Ammon's horn (tissue), 1 donor: ENCODE measurements at regions not wholly inside any gene's neighbourhood (a gene's known extent, or its start where the extent isn't known, plus 50 kb on each side); places are given as distances from the start of the nearest gene placed in this dataset.

Source experiments
- DNase-seq: peaks from one replicate; pipeline ENCODE4 v3.0.0-alpha.2; 2016; ENCODE audit warnings: low spot score

DNA sequence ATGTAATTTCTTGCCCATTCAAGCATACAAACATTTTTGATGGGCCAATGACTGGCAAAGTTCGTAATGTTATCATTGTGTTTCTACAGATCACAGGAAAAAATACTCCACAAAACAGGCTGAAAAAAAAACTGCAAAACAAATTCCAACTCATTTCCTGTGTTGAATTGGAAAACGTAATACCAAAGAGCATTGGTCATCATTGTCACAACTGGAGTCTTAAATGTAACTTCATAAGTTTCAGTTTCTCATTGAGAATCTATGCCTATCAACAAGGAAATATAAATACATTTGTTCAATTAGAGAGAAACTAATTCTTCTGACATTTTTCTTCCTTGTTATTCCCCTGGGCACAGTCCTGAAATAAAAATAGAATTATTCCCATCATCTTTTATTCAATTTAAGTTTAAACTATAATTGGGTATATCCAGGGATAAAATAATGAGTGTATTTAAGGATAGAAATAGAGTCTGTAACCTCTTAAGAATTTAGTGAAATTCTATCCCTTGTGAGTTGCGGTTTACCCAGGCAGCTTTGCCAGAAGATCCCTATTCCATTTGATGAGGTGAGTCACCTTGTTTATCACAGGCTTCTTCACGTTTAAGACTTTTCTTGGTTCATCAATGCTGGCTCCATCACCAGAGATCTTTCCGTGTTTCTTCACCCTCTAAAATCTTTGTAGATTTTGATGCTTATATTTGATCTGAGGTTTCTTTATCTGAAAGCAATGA is 112.7 kb upstream of the ITGA1 start:
- DNase-seq, result no peak

DNA sequence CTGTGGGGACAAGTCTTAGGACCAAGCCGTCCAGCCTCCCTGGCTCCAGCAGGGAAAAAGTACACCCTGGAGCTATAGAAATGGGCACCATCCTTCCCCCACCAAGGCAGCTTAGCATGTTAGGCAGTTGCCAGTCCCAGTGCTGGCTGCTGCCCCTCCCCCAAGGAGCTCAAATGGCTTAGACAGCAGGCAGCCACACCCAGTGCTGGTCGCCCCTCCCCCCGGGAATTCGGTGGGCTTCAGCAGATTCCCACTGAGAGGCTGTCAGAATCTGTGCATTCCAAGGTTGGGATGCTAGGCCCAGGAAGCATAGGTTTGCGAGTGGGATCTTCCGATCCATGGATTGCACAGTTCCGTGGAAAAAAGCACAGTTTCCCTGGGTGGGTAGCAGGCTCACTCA is 105.2 kb upstream of the ITGA1 start:
- DNase-seq, result no peak

DNA sequence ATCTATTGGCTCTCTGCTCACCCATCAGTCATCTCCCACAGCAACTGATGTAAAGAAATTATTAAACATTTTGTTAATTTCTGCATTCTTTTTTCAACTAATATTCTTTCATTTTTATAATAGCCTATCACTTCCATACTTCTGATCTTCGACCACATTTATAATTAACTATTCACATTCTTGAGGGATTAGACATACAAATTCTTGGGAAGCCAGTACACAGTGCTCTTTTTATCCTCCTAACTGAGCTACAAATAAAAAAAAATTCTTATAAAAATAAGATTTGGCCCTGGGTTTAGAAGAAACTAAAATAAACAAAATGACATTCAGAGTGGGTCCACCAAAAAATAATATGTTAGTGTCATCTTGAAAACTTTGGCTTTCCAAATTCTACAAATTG is 103.7 kb upstream of the ITGA1 start:
- no peak for DNase-seq

DNA sequence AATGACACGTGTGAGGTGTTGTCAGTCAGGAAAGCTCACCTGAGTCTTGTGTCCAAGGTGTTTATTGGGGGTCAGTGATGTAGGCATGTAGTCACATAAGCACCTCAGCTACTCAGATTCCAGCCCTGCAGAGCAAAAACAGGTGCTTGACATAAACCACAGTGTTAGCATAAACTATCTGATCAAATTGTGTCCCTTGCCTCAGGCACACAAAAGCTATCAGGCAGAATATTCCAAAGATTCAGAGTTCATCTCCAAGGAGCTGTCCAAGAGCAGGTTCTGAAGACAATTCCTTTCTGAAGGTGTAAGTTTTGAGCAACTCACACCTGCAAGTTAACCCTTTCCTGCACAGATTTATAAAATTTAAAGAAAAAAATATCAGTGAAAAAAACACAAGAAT is 102.2 kb upstream of the ITGA1 start:
- DNase-seq, result no peak

DNA sequence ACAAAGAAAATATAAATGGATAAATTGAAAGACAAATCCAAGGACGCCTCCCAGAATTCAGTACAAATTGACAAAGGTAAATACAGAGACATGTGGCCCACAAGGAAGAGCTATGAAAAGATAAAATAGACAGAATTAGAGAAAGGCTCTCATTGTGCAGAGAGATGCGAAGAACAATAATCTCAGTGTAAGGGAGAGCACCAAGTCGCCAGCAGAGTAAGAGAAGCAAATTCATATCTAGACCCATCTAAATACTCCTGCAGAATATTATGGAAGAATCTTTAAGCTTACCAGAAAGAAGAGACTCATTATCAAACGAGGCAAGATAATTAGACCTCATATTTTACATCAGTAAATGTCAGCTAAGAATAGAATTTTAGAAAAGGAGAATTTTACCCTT is 101.7 kb upstream of the ITGA1 start:
- DNase-seq, result no peak

DNA sequence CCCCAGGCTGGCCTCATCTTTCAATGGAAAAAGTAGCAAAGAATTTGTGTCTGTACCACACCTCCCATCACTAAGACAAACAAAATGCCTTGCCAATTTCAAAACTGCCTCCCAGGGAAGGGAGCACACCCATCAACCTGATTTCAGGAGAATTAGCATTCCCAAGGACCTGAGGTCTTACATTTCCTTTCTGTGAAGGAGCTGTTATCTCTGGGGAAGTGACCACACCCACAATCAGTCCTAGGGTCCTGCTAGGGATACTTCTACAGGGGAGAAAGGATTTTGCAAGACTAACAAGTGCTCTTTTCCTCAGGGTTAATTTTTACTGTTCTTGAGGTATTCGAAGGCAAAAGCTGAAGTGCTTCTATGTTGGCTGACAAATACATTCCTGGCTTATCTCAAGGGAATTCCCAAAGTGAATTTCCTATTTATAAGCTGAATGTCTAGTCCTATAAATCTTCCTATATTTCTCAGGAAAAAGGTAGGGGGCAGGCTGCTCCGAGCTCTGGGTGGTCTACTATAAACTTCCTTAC is 97.4 kb upstream of the ITGA1 start:
- no peak for DNase-seq

DNA sequence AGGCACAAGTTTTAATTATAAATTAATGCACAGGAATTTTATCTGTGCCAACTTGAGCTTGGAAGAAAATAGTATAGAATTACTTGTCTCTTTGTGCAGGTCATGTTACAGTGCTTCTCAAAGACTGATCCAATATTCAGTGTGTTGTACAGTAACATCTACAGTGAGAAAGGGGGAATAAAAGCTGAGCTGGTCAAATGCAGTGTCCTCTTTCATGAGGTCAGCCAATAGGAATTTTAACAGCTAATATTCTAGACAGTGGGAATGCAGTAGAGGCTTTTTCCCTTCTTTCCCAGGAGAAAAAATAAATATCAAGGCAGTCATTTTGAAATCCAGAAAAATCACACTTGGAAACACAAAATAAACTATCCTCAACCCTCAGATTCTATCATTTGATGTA is 95.7 kb upstream of the ITGA1 start:
- DNase-seq, result no peak

DNA sequence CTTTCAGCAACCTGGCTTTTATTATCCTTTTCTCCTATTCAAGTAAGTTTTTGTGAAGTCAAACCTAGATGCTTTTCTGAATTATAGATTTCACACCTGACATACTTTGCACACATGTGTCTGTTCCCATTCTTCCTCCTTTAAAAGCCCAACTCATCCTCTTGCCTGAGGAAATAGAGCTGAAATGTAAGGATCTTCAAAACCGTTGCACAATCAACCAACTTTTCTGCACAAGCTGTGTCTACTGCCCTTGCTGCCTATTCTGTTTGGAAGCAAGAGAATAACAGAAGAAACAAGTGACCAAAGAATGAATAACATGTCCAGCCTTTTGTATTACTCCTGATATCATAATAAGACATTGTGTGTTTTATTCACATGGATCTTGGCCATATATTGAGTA is 95.1 kb upstream of the ITGA1 start:
- DNase-seq, result no peak

DNA sequence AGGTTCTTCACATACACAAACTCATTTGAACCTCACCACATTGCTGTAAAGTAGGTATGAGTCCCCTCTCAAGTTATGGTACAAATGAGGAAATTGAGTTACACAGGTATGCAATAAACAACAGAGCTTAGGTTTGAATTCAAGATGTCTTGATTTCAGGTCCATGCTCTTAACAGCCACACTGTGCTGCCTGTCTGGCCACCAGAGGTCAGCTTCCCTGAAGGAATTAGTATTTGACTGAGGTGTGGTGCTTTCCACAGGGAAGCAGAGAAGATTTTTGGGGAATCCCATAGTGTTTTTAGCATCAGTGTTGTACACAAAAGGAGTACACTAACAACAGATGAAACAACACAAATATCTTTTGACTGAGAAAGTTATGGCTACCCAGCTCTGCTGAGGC is 94.4 kb upstream of the ITGA1 start:
- peak; percentile 16 for DNase-seq

DNA sequence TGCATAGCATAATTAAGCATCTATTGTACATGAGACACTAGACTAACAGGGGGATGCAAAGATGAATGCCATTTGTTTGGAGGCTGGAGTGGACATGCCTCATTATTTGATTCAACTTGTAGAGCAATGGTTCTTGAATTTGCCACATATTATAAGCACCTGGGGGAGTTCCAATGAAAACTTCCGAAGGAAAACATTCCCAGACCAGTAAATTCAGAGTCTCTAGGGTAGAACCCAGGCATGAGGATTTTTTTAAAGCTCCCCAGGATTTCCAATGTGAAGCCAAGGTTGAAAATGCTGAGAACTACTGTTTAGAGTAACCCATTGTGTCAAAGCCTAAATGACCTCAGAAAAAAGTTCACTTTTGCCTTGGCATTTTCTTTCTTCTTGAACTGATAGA is 93.9 kb upstream of the ITGA1 start:
- DNase-seq, result no peak

DNA sequence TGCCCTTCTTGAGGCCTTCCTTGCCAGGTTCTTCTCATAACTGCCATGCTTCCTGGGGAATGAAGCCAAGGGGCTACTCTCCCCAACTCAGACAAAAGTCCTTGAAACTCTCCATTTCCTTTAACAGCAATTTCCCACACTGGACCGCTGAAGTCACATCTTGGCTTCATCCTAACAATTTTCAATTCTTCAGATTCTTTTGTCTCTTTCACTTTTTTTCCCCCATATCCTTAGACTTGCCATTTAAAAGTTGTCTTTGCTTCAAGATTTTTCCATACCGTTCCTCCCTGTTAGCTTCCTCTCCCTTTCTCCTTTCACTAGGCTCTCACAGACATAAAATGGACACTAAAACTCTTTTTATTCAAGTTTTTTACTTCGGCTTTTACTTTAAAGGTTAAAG is 93.1 kb upstream of the ITGA1 start:
- DNase-seq, result no peak

DNA sequence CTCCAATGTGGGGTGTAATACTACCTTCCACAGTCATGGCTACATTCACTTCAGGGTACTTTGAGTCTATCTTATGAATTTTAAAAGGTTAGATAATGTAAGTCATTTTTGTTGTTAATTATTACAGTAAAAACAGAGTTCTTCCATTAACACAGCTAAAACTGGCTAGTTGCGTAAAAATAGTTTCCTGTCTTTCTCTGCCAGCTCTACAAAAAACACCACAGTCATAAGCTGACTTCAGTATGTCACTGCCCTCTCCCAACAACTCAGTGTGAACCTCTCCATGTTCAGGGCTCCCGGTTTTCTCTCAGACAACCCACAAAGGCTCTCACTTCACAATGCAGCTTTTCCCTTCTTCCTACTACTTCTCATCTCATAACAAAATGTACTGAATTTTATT is 84.8 kb upstream of the ITGA1 start:
- DNase-seq, result no peak

DNA sequence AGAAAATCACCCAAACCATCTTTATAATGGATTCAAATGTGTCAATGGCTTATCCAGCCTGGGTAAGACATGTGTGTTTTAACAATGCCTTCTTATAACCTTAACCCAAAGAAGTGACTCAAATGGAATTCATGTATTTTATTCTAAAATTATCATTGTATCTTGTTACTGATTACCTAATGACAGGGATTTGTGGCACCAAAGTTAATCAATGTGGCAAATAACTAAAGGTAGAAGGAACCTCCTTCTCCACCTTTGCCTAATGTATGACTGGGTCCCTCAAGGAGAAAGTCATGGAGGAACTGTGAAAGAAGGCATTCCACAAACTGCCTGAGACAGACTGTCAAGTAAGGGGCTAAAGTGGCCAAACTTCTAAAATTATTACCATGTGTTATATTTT is 84.4 kb upstream of the ITGA1 start:
- DNase-seq, result no peak

DNA sequence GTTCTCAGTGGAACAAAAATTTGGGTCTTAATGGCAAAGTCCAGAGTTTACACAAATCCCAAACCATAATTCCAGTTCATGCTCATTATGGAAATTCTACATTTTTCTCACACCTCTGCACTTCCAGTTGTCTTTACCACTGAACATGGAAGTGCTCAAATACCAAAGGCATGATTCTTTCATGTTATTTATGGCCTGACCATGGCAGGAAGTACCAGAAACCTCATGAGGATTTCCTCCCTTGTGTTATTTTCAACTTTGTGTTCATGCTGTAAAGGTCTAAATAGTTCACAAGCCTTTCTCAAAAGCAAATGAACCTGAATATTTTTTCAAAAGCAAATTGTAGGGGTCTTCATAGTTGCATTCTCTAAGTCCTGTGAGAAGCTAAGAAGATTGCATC is 82.0 kb upstream of the ITGA1 start:
- DNase-seq, result no peak

DNA sequence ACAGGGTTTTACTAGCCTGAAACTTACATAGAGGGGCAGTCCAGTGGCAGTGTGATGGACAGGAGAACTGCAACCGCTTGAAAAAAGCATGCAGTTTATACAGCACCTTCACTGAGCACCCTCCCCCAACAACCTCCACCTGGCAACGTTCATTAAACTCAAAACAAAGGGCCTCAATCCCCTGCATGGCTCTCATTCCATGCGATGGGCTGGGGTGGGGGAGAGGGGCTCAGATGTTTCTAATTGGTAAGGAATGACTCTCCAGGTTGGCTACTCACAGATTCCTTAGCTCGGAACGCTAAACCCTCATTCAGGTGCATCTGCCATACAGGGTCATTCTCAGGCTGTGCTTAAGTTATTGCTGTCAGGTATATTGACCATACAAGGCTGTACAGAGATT is 80.9 kb upstream of the ITGA1 start:
- DNase-seq, result no peak

DNA sequence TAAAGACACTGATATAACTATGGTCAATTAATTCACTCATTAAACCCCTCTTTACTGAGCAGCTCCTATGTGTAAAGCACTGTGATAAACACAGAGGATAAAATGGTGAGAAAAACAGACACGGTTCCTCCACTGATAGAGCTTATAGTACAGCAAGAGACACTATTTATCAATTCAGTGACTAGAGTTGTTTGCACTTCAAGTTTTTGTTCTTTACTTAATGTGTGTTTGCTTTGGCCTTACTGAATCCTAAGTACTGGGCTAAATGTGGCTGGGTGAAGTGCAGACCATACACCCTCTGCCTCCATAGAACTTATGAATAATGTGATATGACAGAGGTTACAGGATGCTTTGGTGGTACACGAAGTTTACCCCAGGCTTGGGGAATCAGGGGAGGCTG is 80.1 kb upstream of the ITGA1 start:
- DNase-seq, result no peak

DNA sequence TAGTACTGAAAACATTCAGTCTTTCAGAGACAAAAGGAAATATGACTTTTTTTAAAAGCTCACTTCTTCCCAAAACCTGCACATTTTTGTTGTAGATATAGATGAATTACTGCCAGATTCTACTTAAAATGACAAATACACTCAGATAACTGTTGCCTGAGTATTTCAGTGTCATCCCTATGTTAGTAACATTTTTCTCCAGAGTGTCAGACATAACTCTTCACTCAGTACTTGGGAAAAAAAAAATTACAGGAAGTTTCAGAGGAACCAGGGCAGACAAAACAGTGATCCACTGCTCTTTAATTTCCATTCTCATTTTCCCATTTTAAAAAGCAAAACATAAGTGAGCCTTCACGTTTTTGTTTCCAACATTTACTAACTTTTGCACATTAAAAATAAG is 79.3 kb upstream of the ITGA1 start:
- DNase-seq, result no peak

DNA sequence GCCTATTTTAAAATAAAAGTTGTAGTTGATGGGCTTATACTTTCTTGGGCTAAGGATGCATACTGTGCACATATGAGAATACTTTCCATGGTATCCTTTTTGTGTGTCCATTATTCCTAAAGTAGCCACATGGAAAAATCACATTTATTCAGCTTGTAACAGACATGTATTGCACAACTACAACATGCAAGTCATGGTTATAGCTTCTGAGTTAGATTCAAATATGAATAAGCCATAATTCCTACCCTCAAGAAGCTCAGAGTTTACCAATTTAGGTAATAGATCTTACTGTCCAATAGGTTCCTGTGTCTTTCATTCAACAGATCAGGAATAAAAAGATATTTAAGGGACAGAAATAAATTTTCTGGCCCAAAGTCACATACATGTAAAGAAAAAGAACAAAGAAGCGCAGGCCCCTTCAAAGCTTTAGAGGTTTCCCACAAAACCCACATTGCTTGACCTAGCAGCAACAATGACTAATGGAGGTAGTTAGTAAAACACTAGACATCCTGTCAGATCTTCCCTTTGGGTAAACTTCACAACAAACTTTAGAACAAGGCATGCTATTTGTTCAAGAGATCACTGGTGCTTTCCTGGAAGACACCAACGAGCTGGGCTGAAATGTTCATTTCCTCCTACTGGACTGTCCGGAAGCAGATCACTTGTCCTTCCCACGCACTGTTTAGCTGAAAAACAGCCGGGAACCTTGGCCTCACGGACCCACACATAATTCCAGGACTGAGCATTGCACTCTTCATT is 78.4 kb upstream of the ITGA1 start:
- DNase-seq, result no peak

DNA sequence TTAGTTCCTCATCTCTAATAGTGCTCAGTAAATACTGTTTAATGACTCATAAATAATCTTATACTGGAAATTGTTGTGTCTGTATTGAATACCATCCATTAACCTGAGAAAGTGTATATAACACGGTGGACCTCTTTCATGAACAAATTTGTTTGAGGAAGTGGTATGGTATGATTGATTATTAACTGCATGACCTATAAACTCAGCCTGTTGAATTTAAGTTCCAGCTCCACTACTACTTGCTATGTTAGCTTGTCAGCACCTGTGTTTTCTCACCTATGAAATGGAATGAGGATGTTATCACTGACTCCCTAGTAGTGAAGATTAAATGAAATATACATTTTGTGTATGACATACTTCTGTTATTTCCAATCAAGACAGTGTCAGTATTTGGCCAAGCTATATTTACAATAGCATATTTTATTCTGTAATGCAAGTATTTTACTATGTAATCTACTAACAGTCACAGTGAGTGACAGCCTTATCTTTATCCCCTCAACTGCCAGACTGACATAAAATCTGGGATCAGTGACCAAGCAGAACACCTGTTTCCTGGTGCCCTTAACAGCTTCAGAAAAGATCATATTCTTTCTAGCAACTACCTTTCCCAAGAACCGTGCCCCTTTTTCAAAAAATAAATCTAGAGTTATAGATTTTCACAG is 77.3 kb upstream of the ITGA1 start:
- no peak for DNase-seq

DNA sequence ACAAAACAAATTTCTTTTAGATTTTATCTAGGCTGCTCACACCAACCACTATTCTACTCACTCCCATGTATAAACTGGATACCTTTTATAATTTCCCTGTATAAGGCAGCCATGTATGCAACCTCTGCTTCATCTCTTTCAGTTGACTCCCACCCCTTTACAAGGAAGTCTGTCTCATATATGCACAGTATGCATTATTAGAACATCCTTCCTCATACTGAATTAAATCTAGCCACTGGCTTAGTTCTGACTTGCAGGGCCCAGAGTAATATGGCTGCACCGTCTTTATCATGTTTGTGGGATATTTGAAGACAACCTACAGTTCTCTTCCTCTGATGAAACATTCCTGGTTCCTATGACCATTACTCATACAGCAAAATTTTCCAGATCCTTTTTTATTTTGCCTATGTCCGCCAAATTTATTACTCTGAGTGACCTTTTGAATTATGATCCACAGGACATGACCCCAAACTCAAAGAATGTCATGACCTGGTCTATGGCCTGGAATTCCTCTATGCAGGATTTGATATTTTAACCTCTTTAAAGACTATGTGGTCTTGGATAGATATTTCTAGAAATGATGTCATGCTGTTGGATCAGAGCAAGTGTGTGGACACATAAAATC is 76.6 kb upstream of the ITGA1 start:
- no peak for DNase-seq

DNA sequence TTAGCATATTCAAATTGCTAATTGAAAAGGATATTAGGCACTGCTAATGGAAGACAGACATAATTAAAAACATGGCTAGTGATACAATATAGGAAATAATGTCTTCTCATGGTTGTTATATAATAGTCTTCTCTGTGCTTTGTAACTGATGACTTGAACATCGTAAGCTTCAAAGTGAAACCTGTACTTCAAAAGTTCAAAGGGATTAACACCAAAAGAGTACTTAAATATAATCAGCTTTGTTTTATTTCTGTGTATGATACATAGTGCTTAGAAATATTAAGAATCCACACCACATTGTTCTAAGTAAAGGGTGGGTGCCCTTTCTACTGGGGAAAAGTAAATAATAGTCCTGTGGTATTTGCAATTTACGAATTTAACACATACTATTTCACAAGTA is 75.4 kb upstream of the ITGA1 start:
- no peak for DNase-seq

DNA sequence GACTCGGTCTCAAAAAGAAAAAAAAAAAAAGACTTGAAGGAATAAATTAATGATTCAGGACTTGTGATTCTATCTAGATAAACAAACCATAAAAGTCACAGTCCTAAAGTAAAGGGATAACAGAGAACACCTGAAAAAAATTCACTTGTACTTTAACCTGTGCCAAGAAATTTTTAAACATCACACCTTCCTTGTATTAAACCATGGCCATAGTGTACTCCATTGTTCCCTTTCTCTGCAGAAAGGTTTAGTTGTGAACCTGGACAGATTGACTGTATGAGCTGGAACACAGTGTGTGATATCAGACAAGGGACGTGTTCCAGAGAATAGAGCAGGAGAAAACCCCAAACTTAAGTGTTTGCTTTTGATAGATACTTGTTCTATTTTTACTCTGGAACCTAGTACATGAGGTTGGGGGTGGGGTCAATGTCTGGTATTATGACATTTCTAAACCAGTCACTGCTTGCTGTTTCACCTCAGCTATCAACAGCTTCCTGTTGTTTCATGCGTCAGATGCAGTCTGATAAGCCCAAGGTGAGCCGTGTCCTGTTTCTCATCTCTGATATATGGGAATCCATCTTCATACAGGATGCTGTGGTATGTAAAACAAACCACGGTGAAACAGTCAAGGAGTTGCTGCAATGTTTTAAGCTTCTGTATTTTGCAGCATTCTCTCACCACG is 62.5 kb upstream of the ITGA1 start:
- DNase-seq, result no peak
